Fibroblast of pulmonary artery (primary cell): ENCODE measurements at regions not wholly inside any gene's neighbourhood (a gene's known extent, or its start where the extent isn't known, plus 50 kb on each side); places are given as distances from the start of the nearest gene placed in this dataset.

Experiments used
- DNase-seq: peaks from one replicate; pipeline ENCODE4 v3.0.0-alpha.2; 2010; ENCODE audit warnings: low read depth
- H3K4me3 ChIP-seq: replicated peaks from 2 replicates; pipeline ENCODE4 v1.5.1; 2011; ENCODE audit warnings: low read depth, mild to moderate bottlenecking, control low read depth, low read length, moderate library complexity
- TF ChIP-seq, protein P1 (sequence below): IDR thresholded peaks from 2 replicates; pipeline ENCODE4 v1.5.1; 2011; ENCODE audit warnings: mild to moderate bottlenecking, control low read depth, low read length, inconsistent platforms; ENCODE audit errors: missing control alignments

DNA sequence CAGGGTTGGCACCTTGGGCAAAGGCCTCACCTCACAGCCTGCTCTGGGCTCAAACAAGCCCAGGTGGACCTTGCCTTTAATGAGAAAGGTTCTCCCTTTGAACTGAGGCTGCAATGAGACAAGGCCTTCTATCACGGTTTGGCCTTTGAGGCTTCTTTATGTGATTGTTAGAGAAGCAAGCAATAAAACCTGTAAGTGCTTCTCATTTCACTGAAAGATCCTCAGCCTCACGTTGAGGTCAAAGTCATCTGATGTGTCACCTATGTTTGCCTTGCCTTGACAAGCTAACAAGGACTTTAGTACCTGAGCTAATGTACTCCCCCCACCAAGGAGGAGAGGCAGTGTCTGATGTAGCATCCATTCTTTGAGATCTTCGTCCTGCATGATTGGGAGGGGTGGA, 155.9 kb upstream of the RBM19 start:
- TF ChIP-seq, protein P1, sequence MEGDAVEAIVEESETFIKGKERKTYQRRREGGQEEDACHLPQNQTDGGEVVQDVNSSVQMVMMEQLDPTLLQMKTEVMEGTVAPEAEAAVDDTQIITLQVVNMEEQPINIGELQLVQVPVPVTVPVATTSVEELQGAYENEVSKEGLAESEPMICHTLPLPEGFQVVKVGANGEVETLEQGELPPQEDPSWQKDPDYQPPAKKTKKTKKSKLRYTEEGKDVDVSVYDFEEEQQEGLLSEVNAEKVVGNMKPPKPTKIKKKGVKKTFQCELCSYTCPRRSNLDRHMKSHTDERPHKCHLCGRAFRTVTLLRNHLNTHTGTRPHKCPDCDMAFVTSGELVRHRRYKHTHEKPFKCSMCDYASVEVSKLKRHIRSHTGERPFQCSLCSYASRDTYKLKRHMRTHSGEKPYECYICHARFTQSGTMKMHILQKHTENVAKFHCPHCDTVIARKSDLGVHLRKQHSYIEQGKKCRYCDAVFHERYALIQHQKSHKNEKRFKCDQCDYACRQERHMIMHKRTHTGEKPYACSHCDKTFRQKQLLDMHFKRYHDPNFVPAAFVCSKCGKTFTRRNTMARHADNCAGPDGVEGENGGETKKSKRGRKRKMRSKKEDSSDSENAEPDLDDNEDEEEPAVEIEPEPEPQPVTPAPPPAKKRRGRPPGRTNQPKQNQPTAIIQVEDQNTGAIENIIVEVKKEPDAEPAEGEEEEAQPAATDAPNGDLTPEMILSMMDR: no peak
- DNase-seq: no peak
- H3K4me3 ChIP-seq: no peak overlapping the region

DNA sequence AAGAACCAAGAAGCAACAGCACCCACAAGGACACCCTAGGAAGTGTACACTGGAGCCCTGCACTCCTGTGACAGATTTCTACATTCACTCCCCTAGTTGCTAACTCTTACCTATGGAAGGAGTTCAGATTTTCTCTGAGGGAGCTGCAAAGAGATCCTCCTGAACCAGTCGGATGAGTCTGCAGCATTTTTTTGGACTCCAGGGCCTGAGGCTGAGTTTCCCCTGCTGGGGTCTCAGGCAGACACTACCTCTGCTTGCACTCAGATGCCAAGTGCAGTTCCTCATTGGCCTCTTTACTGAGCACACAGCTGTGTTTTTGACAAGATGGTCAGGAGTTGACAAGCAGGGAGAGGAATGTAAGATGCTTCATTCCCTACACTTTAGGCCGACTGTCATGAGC, 153.2 kb upstream of the RBM19 start:
- TF ChIP-seq, protein P1: no peak
- no peak overlapping the region for H3K4me3 ChIP-seq
- no peak for DNase-seq

DNA sequence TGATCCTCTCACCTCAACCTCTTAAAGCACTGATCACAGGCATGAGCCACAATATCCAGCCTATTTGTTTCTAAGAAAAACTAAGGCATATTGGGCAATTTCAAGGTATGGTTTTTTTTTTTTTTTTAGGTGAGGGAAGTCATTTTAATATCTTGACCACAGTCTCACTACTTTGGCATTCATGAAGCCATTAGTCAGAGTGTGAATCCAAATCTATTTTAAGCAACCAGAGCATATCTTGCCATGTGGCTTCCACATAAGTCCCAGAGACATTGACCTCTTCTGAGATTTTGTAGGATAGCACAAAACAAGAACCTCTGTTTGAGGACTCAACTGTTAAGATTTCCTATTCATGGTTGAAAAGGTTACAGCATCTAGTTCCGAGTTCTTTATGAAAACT, 130.3 kb upstream of the RBM19 start:
- no peak overlapping the region for H3K4me3 ChIP-seq
- TF ChIP-seq, protein P1: no peak

DNA sequence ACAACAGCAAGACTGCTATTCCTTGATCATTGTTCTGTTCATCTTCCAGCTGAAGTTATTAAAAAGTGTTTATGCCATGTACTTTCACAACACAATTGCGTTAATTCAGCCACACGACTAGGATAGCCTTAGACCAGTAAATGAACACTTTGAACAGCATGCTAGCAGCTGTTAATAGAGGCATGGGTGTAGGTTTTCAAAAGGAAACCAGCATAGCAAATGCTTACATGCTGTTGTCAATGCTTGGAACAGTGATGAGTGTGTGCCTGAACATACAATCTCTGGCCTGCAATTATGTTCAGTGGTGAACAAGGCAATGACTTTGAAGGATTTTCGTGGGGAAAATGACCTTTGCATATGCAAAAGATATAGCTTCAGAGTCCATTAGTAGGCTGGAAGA, 127.4 kb upstream of the RBM19 start:
- H3K4me3 ChIP-seq: no peak overlapping the region
- no peak for DNase-seq
- TF ChIP-seq, protein P1: no peak

More for the DNA sequence above, 130.3 kb upstream of the RBM19 start:
- DNase-seq: no peak

DNA sequence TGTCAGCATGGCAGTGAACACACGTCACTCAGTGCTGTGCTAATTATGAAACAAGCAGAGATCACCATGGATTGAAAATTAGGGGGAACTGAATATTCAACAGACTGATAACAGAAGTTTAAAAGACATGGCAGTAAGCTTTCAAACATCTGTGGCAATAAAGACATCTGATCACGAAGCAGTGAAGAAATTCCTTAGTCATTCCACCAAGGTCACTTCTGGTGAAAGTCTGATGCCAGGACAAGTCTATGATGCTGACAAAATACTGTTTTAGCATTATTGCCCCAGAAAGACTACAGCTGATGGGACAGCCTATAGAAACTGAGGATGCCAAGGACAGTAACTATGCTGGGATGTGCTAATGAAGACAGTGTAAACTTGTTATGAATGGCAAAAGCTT, 126.9 kb upstream of the RBM19 start:
- no peak for DNase-seq
- TF ChIP-seq, protein P1: no peak
- no peak overlapping the region for H3K4me3 ChIP-seq

DNA sequence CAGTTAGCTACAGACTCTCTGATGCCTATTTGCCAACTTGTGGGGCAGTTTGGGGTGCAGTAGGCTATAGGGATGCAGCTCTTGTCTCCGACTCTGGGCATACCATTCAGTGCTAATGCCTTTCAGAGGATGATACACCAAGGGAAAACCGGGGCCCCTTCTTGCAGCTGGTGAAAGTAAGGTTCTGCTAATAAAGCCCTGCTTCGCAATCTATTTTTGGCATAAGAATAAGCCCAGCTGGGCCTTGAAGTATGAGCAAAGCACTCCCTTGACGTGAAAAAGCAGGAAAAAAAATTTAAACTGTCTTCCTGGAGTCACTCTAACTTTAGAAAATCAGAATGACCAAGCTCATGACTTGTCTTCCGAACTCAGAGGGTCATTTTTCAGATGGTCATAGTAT, 124.1 kb upstream of the RBM19 start:
- DNase-seq: no peak
- H3K4me3 ChIP-seq: no peak overlapping the region
- TF ChIP-seq, protein P1: no peak

DNA sequence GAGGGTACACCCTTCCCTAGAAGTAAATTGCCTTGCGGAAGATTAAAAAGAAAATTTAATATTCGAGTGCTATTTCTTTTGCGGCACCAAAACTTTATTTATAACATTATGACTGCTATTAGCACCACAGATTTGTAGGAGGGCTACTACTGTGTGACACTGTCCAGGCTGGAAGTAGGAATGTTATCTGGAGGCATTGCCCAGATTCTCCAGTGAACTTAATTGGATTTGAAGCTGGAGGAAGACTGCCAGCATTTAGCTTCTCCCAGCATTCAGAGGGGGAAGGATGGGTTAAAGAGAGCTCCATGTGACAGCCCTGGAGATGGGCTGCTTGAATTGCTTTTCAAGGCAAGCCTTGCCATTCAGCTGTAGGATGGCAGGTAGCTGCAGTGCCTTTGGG, 107.0 kb upstream of the RBM19 start:
- DNase-seq: no peak
- no peak overlapping the region for H3K4me3 ChIP-seq
- TF ChIP-seq, protein P1: no peak
